ENCODE measurements at regions not wholly inside any gene's neighbourhood (a gene's known extent, or its start where the extent isn't known, plus 50 kb on each side); places are given as distances from the start of the nearest gene placed in this dataset.

DNA sequence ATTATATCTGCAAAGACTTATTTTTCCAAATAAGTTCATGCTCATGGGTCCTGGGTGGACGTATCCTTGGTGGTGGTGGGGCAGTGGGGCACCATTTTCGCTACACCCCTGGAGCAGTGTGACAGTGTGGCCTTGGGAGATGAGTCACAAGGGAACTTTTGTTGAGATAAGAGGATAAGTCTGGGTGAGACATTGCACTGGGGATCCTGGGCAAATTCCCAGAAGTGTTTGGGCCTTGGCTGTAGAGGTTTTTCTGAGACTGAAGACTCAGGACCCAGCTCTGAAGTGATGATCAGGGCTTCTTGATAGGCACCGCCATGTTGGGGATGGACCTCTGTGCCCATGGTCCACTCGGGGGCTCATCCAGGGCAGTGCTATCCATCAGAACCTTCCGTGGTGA lies 149.4 kb downstream of the MACROH2A1 start:
- TF ChIP-seq, protein P1, sequence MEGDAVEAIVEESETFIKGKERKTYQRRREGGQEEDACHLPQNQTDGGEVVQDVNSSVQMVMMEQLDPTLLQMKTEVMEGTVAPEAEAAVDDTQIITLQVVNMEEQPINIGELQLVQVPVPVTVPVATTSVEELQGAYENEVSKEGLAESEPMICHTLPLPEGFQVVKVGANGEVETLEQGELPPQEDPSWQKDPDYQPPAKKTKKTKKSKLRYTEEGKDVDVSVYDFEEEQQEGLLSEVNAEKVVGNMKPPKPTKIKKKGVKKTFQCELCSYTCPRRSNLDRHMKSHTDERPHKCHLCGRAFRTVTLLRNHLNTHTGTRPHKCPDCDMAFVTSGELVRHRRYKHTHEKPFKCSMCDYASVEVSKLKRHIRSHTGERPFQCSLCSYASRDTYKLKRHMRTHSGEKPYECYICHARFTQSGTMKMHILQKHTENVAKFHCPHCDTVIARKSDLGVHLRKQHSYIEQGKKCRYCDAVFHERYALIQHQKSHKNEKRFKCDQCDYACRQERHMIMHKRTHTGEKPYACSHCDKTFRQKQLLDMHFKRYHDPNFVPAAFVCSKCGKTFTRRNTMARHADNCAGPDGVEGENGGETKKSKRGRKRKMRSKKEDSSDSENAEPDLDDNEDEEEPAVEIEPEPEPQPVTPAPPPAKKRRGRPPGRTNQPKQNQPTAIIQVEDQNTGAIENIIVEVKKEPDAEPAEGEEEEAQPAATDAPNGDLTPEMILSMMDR (IDR thresholded peaks at IDR 0.05; ENCODE audit: low read depth, low read length, poor library complexity, severe bottlenecking): no peak
- TF ChIP-seq EZH2phosphoT487 (IDR thresholded peaks at IDR 0.05; ENCODE audit: borderline replicate concordance, low read length): no peak
- Histone ChIP-seq H3K27ac (ENCODE audit: low read depth, low read length) (no peak overlapping the region), H3K9me3 (ENCODE audit: control insufficient read depth, insufficient read depth, low read length) (no peaks in the 10 kb centered on the region), H3F3A (ENCODE audit: control insufficient read depth, insufficient read depth) (no peaks in the 10 kb centered on the region), H3K9me2 (replicated peaks; ENCODE audit: control insufficient read depth, low read length) (no peaks in the 10 kb centered on the region), H3K27me3 (ENCODE audit: control insufficient read depth, low read length) (no peaks in the 10 kb centered on the region), H3K4me2 (ENCODE audit: low read length) (no peak overlapping the region), H3K4me3 (ENCODE audit: low read length) (no peak overlapping the region), H3K79me2 (ENCODE audit: control insufficient read depth, low read length) (no peaks in the 10 kb centered on the region), H3K36me3 (ENCODE audit: control insufficient read depth, low read length) (no peaks in the 10 kb centered on the region), H3K4me1 (ENCODE audit: control insufficient read depth, low read length) (no peaks in the 10 kb centered on the region), H4K20me1 (ENCODE audit: control insufficient read depth, insufficient read depth, low read depth, low read length) (no peaks in the 10 kb centered on the region)

DNA sequence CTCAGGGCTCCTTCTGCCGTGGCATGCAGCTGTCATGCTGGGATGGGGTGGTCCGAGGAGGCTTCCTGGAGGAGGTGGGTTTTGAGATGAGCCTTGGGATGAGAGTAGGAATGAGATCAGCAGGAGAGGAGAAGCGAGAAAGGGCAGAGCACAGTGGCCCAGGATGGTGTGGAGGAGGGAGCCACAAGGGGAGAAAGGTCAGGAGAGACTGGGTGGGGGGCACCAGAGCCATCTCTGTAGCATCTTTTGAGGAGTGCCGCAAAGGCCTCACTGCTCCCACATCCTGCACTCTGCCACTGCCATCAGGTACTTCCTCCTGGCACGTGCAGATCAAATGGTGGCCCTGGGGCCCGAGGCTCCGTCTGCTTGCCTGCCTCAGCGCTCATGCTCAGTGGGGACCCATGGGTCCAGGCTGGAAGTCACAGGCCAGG lies 150.2 kb downstream of the MACROH2A1 start:
- Histone ChIP-seq H3K27me3 (ENCODE audit: control insufficient read depth, low read length) (no peaks in the 10 kb centered on the region), H3K9me3 (ENCODE audit: control insufficient read depth, insufficient read depth, low read length) (no peaks in the 10 kb centered on the region), H3K4me1 (ENCODE audit: control insufficient read depth, low read length) (no peaks in the 10 kb centered on the region), H3K27ac (ENCODE audit: low read depth, low read length) (no peak overlapping the region), H3K4me2 (ENCODE audit: low read length) (no peak overlapping the region), H3K4me3 (ENCODE audit: low read length) (no peak overlapping the region), H4K20me1 (ENCODE audit: control insufficient read depth, insufficient read depth, low read depth, low read length) (no peaks in the 10 kb centered on the region), H3K36me3 (ENCODE audit: control insufficient read depth, low read length) (no peaks in the 10 kb centered on the region), H3K79me2 (ENCODE audit: control insufficient read depth, low read length) (no peaks in the 10 kb centered on the region), H3K9me2 (replicated peaks; ENCODE audit: control insufficient read depth, low read length) (no peaks in the 10 kb centered on the region), H3F3A (ENCODE audit: control insufficient read depth, insufficient read depth) (no peaks in the 10 kb centered on the region)
- no peak for TF ChIP-seq EZH2phosphoT487 (IDR thresholded peaks at IDR 0.05; ENCODE audit: borderline replicate concordance, low read length)
- TF ChIP-seq, protein P1 (IDR thresholded peaks at IDR 0.05; ENCODE audit: low read depth, low read length, poor library complexity, severe bottlenecking): no peak

DNA sequence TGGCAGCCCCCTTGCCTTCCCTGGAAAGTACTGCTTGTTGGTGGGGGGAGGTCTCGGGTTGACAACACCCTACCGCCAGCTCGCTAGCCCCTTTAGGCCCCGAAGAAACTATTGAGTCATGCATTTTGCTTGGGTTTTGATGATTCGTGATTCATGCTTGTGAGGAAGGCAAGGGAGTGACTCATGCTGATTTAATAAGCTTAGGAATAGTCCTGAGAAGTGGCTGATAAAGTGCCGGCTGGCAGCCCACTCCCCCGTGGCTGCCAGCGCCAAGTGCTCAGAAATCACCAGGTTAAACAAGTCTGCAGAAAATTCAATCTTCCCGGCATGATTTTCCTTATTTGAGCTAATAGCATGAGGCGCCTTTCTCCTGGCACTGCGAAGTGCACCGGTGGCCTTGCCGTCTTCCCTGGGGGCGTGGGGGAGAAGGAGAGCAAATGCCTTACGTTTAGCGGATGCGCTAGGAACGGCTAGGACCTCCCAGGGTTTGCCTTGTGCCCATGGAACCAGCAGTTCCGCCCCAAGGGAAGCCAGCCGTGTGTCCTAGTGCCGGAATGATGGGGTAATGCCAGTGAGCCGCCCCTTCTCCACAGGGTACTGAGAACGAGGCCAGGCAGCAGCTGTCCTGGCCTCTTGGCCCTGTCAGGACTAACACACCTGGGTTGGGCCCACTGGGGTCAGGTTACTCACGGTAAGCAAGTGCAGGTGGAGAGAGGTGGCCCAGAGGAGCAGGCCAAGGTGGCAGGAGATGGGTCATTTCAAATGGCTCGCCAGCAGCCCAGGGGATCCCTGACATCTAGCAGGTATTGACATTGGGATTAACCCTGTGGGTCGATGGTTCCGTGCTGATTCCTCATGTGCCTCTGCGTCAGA lies 151.9 kb downstream of the MACROH2A1 start:
- H3K27ac ChIP-seq (ENCODE audit: low read depth, low read length): no peak overlapping the region
- no peaks in the 10 kb centered on the region for H3K36me3 ChIP-seq (ENCODE audit: control insufficient read depth, low read length)
- H3K4me3 ChIP-seq (ENCODE audit: low read length): no peak overlapping the region
- H3K4me2 ChIP-seq (ENCODE audit: low read length): no peak overlapping the region
- H4K20me1 ChIP-seq (ENCODE audit: control insufficient read depth, insufficient read depth, low read depth, low read length): no peaks in the 10 kb centered on the region
- H3K4me1 ChIP-seq (ENCODE audit: control insufficient read depth, low read length): no peaks in the 10 kb centered on the region
- no peak for TF ChIP-seq EZH2phosphoT487 (IDR thresholded peaks at IDR 0.05; ENCODE audit: borderline replicate concordance, low read length)
- TF ChIP-seq, protein P1 (IDR thresholded peaks at IDR 0.05; ENCODE audit: low read depth, low read length, poor library complexity, severe bottlenecking): no peak
- H3K79me2 ChIP-seq (ENCODE audit: control insufficient read depth, low read length): no peaks in the 10 kb centered on the region
- no peaks in the 10 kb centered on the region for H3F3A ChIP-seq (ENCODE audit: control insufficient read depth, insufficient read depth)
- no peaks in the 10 kb centered on the region for H3K27me3 ChIP-seq (ENCODE audit: control insufficient read depth, low read length)
- H3K9me3 ChIP-seq (ENCODE audit: control insufficient read depth, insufficient read depth, low read length): no peaks in the 10 kb centered on the region
- no peaks in the 10 kb centered on the region for H3K9me2 ChIP-seq (replicated peaks; ENCODE audit: control insufficient read depth, low read length)
